GM03348 (cell line): ENCODE measurements at regions not wholly inside any gene's neighbourhood (a gene's known extent, or its start where the extent isn't known, plus 50 kb on each side); places are given as distances from the start of the nearest gene placed in this dataset.
"Not testable (repeated sequence)": the region's sequence is repeated elsewhere in the genome, so short reads cannot be mapped to it uniquely, and the experiment has no call there.

ENCODE experiments used
- DNase-seq: peaks from one replicate; pipeline ENCODE4 v3.0.0; 2012; ENCODE audit warnings: low spot score

DNA sequence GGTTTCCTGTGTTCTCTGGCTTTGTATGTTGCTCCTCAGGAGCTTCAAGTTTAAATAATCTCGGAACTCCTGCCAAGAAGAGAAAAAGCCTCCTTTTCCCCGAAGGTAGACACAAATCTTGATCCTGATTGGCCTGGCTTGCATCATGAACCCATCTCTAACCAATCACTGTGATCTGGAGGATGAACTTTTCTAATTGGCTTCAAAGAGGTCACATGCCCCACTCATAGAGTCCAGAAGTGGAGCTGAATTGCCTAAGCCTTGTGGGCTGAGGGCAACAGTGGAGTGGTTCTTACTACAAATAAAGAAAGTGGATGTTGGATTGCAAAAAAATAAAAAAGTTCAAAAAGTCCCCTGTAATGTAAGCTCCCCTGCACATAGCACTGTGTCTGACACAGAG, 245.9 kb downstream of the MID1IP1 start:
- DNase-seq = no peak

DNA sequence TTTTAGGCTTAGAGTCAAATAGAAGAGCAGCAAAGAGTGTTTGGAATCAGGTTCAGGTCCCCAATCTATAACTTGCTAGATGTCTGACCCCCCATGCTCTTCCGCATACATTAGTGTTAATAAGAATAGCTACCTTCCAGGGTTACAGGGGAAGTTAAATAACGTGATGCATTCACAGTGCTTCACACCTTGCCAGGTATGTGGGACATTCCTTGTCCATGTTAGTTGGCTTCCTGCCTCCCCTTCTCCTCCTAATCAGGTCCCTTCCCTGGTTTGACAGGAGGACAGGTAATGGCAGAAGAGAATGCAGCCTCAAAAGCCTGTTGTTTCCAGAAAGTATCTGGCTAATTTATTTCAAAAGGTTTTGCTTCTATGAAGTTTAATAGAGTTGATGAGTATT, 248.7 kb downstream of the MID1IP1 start:
- no peak for DNase-seq

DNA sequence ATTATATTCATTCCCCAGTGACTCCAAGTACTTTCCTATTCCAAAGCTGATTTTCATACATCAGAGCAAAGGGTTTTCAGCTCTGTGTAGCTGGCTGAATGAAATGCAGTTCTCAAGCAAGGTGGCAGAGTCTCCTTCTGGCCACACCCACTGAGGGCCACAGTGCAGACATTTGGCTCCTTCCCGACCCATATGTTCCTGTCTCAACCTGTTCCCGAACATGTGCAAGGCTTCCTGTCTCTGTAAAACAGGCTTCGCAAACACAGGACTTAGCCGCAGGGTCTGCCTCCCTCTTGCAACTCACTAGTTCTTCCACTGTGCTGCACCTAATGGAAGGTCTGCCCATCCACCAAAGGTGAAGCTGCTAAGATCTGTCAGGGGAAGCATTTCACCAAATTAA, 249.2 kb downstream of the MID1IP1 start:
- no peak for DNase-seq

DNA sequence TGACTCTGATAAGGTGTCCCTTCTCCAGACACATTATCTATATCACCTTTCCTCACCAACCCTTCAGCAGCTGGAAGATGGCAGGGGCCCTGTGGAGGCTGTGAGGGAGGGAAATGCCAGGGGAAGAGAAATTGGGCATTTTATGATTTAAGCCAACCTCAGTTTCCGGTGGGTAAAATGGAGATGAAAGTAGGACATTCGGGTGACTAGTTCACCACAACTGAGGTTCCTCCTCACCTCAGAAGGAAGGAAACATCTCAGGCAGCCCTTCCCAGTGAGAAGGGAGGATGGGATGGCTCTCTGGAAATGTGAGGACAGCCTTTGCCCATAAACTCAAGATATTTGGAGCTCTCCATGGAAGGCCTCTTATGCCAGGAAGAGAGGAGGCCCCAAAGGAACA, 251.5 kb downstream of the MID1IP1 start:
- no peak for DNase-seq

DNA sequence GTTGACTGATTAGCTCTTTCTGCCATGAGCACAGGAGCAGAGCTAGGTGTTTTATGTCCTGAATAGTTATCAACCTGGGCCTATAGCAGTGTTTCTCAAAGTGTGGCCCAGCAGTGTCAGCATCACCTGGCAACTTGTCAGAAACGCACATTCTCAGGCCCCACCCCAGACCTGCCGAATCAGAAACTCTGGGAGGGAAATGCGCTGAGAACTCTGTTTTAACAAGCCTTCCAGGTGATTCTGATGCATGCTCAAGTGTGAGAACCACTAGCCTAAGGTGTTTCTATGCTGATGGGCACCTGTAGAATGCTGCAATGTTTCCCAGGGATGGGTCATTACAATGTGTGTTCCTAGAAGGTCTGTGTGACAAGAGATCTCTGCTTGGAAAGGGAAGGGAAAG, 257.5 kb downstream of the MID1IP1 start:
- no peak for DNase-seq

DNA sequence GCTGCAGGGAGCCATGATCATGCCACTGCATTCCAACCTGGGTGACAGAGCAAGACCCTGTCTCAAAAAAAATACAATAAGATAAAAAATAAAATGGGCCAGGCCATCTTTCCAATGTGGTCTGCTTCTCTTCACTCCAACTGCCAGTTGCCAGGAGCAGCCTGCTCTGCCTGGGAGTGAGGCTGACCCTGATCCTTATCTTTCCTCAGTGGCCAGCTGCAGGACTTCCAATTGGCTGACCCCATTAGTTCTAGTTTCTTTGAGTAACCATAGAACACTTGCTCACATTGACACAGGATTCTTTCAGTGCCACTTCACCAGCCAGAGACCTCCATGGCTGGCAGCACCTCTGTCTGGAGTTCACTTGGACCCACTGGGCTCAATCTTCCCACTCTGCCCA, 258.6 kb downstream of the MID1IP1 start:
- no peak for DNase-seq

DNA sequence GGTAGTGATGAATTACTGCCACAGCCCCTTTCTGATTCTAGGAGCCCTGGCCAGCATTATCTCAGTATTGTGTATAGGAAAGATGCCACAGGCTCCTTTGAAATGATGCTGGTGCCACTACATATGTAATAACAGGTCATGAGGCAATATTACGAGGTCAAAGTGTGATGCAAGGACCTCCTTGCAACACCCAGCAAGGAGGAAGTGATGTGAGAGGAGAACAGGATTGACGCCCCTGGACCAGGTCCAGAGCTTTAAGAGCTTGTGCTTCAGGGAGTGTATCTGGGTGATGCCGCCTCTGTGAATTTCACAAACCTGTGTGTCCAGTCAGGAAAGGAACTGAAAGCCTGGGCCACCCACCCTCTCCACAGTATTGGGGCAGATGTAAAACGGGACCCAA, 261.8 kb downstream of the MID1IP1 start:
- no peak for DNase-seq

DNA sequence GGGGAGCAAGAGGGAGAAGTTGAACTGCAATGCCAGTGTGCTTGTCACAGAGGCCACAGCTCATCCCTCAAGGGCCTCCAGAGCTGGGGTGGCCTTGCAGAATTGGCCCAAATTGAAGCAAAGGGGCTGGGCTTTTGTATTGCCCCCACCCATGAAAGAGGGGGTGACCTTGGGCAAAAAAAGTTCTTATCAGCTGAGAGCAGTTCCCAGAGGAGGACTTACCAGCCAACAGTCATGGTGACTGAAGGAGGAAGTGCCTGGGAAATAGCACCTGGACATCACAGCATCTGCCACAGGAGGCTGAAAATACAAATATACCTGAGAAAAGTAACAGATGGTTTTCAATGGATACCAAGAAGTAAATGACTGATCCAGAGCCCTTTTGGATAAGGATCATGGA, 262.4 kb downstream of the MID1IP1 start:
- no peak for DNase-seq

DNA sequence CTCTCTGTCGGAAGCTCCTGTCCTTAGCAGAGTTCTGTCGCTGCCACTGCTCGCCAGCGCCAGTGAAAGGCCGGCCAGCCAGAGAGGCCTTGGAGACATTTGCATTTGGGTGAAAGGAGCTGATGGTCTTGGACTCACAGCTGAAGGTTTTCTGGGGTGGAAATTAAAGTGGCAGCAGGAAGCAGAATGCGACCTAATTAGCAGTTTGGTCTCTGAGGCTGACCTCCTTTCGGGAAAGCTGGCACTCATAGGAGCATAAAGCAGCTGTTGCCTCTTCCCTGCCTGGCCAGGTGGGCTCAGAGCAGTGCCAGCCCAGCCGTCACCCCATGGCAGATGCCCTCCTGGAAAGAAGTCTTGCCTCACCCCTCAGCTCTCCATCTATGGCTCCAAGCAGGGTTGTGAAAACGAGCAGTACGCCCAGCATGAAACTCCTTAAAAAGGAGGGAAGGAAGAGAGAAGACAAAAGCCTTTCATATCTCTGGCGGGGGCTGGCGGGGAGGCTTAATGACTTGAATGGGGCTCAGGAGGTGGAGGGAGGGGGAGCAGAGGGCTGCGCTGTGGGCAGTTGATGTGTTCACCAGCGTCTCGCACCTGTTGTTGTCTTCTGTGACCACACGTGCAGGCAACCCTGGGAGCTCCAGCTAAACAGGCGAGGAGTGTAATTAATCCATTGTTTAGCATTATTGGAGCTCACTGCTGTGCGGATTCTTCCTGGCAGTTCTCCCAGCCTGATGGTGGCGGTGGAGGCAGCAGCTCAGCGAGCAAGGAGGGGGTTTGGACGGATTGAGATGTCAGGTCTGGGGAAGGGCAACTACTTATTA, 264.0 kb downstream of the MID1IP1 start:
- DNase-seq = no peak

DNA sequence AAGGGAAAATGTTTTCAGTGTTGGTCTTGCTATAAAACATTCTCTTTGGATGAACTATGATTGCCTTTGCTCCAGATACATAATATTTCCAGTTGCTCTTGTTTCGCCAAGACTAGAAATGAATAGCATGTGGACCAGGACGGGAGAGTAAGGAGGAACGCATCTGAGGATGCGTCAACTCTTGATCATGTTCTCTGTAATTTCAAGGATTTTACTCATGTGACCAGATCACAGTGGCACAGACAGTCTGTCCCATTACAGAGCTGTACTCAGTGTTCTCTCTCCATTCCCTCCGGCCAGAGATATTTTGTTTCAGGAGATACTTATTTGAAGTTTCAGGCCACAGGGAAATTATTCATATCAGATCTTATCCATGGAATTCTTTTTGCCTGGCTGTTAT, 266.6 kb downstream of the MID1IP1 start:
- DNase-seq = no peak

DNA sequence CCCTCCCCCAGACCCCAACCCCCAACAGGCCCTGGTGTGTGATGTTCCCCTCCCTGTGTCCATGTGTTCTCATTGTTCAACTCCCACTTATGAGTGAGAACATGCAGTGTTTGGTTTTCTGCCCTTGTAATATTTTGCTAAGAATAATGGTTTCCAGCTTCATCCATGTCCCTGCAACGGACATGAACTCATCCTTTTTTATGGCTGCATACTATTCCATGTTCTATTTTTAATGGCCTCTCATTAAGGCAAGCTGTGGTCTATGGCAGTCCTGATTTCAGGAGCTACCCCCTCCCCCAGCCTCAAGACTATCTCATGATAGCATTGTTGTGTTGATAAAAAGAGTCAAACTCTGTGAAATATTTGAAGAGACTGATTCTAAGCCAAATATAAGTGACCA, 267.4 kb downstream of the MID1IP1 start:
- DNase-seq = not testable (repeated sequence)

DNA sequence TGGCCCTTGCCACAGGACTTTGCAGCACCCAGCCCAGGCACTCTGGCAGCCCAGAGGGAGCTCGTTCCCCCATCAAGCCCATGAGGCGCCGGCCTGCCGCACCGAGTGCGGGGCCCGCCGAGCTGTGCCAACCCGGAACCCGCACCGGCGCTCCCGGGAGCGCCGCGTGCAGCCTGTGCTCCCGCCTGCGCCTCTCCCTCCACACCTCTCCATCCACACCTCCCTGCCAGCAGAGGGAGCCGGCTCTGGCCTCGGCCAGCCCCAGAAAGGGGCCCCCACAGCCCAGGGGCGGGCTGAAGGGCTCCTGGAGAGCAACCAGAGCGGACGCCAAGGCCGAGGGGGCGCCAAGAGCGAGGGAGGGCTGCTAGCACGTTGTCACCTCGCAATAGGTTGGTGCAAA, 268.8 kb downstream of the MID1IP1 start:
- DNase-seq = no peak

DNA sequence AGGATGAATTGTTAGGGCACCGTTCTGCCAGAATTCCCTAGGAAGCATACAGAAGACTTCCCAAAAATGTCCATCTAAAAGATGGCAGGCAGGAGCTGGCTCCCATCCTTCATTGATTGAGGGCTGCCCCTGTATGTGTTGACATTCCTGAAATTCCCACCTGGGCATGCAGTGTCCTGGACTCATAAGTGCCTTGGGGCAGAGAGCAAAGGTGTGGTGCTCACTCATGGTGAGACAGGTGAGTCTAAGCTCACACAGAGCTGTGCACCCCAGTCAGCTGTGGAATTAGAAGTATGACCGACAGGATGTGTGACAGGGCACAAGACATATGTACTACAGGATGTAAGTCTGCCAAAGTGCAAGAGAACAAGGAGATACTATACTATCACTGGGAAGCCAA, 271.9 kb downstream of the MID1IP1 start:
- no peak for DNase-seq

DNA sequence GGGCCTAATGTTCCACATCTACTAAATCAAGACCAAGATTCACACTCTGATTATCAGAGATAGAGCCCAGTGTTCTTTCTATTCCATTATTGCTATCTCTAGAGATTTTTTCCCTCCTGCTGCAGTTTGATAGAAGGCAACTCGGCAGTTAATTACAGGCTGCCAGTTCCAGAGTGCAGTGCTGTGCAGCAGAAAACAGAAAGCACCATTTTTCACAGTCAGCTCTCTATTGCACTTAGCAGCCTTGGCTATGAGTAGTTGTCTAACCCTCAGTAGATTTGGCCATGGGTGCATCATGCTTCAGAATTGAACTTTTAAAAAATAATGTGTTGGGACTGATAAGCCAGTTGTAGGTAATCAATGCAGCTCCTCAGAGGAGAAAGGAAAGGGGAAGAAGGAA, 295.3 kb downstream of the MID1IP1 start:
- no peak for DNase-seq

DNA sequence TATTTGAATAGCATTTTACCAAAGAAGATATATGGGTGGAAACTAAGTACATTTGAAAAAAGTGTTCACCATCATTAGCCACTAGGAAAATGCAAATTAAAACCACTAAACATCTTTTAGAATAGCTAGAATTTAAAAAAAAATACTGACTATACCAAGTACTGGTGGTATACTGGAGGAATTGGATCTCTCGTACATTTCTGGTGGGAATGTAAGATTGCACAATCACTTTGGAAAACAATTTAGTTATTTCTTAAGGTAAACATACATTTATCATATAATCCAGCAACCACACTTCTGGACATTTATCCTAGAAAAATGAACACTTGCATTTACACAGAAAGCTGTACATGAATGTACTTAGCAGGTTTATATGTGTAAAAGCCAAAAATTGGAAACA, 303.5 kb downstream of the MID1IP1 start:
- no peak for DNase-seq

DNA sequence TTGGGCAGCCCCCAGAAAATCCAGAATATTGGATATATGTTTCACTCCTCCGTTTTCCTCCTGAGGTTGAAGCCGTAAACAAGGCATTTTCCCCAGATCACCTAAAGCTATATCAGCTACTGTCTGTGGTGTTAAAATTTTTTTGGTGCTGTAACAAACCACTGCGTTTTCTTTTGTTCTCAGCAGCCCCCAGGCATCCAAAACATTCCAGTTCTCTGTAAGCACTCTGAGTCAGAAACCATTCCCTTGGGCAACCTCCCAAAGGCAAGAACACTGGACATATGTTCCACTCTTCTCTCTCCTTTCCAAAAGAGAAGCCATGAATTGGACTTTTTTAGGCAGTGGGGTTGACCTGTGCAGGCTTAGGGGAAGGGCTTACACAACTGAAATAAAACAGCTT, 310.9 kb downstream of the MID1IP1 start:
- no peak for DNase-seq

DNA sequence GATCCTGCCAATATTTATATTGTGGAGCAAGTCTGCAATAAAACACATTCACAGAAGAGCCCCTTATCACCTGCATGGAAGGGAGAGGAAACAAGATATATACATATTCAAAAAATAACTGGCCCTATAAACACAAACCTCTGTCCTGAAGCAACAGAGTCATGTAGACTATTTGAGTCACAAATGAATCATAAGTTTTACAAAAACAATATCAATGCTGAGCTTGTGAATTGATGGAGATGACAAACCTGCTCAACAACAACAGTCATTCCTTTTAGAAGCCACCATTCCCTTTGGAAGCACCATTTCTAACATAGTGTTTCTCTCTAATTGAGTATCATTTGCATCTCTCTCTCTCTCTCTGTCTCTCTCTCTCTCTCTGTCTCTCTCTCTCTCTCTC, 313.9 kb downstream of the MID1IP1 start:
- DNase-seq = no peak

DNA sequence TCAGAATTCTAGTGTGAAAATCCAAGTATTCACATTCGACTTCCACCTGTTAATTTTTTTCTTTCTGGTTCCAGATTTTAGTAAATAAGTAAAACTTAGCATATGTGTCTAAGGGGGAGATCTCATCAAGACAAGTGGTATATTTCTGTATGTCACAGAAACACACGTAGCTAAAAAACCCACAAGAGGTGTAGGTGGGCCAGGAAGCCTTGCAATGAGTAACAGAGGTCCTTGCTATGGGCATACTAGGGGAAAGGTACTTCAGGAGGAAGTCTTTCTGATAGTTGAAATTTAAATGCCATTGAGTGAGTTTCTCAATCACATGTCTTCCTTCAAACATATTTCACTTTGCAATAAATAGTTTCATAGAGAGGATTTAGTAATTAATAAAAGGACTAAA, 315.8 kb downstream of the MID1IP1 start:
- no peak for DNase-seq

DNA sequence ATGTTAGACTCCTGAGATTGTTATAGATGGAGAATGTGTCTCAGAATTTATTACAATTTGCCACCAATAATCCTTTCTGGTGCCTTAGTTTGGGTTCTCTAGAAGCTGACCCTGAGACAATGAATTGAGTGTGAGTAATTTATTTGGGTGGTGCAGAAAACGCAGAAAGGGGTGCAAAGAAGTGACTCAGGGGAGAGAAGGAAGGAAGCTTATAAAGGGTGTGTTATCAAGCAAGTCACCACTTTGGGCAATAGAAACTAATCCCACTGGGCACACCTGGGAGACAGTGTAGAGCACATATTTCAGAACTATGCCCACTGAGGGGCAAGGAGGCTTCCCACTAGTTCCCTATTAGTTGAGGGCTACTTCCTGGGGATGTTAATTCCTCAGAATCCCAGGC, 320.6 kb downstream of the MID1IP1 start:
- no peak for DNase-seq

DNA sequence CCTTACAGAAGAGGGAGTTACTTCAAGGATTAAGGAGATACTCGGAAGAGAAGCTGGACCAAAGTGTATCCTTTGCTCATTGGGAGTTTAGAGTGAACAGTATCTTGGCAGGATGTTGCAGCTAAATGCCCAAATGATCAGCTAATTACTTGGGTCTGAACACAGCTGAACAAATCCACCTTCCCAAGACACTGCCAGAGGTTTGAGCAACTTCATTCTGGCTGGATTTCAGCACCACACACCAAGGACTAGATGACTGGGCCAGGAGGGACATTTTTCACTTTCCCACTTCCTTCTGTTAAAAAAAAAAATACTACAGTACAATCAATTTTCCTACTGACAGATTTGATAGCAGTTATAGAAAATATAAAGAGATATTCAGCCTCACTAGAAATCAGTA, 324.6 kb downstream of the MID1IP1 start:
- DNase-seq = no peak

DNA sequence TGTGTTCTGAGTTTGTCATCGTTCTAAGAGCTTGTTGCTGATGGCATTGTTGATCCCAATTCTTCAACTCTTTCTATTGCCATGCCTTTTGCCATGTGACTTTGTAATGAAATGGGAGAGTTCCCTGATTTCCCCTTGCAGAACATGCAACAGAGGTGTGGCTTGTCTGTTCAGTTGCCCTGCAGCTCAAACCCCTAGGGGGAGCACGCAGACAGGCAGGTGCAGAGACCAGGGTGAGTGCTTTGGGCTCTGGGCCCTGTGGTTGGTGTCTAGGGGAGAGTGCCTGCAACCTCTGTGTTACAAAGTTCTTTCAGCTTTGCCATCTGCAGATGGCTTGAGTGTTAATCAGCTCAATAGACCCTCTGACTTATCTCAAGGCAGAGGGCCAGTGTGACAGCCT, 332.7 kb downstream of the MID1IP1 start:
- DNase-seq = no peak

DNA sequence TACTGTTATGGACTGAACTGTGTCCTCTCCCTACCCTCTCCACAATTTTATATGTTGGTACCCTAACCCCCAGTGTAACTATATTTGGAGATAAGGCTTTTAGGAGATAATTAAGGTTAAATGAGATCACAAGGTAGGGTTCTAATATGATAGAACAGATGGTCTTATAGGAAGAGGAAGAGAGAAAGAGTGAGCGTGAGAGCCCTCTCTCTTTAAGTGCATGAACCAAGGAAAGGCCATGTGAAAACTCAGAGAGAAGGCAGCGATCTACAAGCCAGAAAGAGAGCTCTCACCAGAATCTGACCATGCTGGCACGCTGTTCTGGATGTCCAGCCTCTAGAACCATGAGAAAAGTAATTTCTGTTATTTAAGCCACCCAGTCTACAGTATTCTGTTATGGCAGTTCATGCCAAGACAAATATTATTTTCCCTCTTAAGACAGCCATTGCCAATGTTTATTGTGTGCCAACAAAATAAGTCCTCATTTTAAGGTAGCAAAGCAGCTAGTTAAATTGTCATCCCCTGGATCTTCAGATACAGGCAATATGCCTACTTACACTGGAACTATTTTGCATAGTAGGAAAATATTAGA, 336.2 kb downstream of the MID1IP1 start:
- DNase-seq = no peak

DNA sequence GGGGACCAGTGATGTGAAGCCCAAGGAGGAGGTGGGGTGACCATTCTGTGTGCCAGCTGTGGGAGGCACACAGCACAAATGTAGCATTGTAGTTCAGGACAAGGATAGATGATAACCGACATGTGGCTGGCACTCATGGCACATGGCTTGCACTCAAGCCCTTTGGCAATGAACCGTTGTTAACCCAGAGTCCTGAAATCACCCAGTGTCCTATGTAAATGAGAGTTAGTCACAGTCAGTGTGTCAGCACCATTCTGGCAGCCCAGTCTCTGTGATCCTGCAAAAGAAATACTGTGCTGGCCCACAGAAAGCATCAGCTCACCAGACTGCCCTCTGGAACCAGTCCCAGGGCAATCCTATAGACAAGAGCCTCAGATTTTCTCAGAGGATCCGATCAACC, 339.3 kb downstream of the MID1IP1 start:
- DNase-seq = no peak

DNA sequence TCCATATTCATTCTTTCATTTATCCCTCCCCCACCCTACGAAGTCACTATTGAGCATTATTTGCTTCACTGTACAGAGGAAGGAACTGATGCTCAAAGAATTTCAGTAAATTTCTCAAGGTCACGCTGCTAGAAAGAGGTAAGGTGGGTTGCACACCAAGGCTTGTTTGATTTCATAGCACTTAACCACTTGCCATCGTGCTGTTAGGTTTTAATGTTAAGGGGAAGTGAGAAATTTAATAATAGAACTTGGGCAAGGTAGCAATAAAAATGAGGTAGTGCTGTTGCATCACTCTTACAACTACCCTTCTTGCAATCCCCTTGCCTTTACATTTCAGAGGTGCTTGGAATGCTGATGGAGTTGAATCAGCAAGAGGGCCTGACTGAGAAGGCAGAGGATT, 343.1 kb downstream of the MID1IP1 start:
- DNase-seq = no peak
